A673 (cell line): ENCODE measurements at regions not wholly inside any gene's neighbourhood (a gene's known extent, or its start where the extent isn't known, plus 50 kb on each side); places are given as distances from the start of the nearest gene placed in this dataset.
A peak's percentile ranks its signal among the peaks of the same experiment; 100 is the strongest.

Source experiments
- BruUV-seq: library from RNA; stranded (reverse); fragments of 400-500 nt; replicated peaks from 2 replicates; lab custom pipeline; 2021; lab: Mats Ljungman, UMichigan
- CTCF ChIA-PET: fragments of 300-600 bp; sonication (Branson Sonifier 250); formaldehyde crosslinking; loops from one replicate; lab custom pipeline; 2022; ENCODE audit warnings: antibody characterized with exemption; lab: Charles Lee
- POLR2A ChIA-PET: fragments of 300-600 bp; sonication (Branson Sonifier 250); formaldehyde crosslinking; loops from one replicate; lab custom pipeline; 2022; ENCODE audit warnings: antibody characterized with exemption; ENCODE audit not compliant: low non-redundant PET; lab: Charles Lee
- DNase-seq: peaks from one replicate; pipeline ENCODE4 v3.0.0-alpha.2; 2015; ENCODE audit warnings: low spot score
- H3K27ac ChIP-seq: fragments of 200-600 bp; sonication (generic); 2 replicates; pipeline ENCODE4 v1.5.1; 2016; ENCODE audit warnings: mixed run types, low read depth, mild to moderate bottlenecking, mixed read lengths, antibody characterized with exemption, low read length; ENCODE audit not compliant: poor library complexity, severe bottlenecking
- H3K27me3 ChIP-seq: fragments of 200-600 bp; sonication (generic); replicated peaks from 2 replicates; pipeline ENCODE4 v1.6.1; 2017; ENCODE audit warnings: mixed run types, low read depth, mild to moderate bottlenecking, mixed read lengths, antibody characterized with exemption, low read length; ENCODE audit not compliant: insufficient read depth, poor library complexity
- H3K36me3 ChIP-seq: fragments of 200-600 bp; sonication (generic); 2 replicates; pipeline ENCODE4 v1.6.1; 2016; ENCODE audit warnings: mixed run types, mild to moderate bottlenecking, mixed read lengths, antibody characterized with exemption, low read length; ENCODE audit not compliant: insufficient read depth, poor library complexity, severe bottlenecking
- H3K4me1 ChIP-seq: fragments of 200-600 bp; sonication (generic); 2 replicates; pipeline ENCODE4 v1.6.1; 2017; ENCODE audit warnings: mixed run types, mild to moderate bottlenecking, mixed read lengths, antibody characterized with exemption, low read length; ENCODE audit not compliant: insufficient read depth, poor library complexity, severe bottlenecking
- H3K4me3 ChIP-seq: fragments of 200-600 bp; sonication (generic); 2 replicates; pipeline ENCODE4 v1.5.1; 2016; ENCODE audit warnings: low read depth, mixed run types, mild to moderate bottlenecking, mixed read lengths, low read length; ENCODE audit not compliant: poor library complexity, severe bottlenecking
- H3K9me3 ChIP-seq: fragments of 200-600 bp; sonication (generic); 2 replicates; pipeline ENCODE4 v1.6.1; 2016; ENCODE audit warnings: mixed run types, low read depth, mild to moderate bottlenecking, mixed read lengths, antibody characterized with exemption, low read length; ENCODE audit not compliant: poor library complexity, severe bottlenecking
- CTCF ChIP-seq: fragments of 300-800, 200-600 bp; sonication (generic); conservative IDR thresholded peaks from 2 replicates; pipeline ENCODE4 v1.5.1; 2017; ENCODE audit warnings: low read depth, mild to moderate bottlenecking, antibody characterized with exemption, low read length, moderate library complexity, mixed read lengths
- EZH2 ChIP-seq: fragments of 200-600 bp; sonication (generic); IDR thresholded peaks from 2 replicates; pipeline ENCODE4 v1.6.1; 2017; ENCODE audit warnings: borderline replicate concordance, low read depth, mild to moderate bottlenecking, mixed read lengths, antibody characterized with exemption, low read length; ENCODE audit not compliant: poor library complexity, severe bottlenecking
- intact Hi-C: fragments of 100-400 bp; cut with micrococcal nuclease; formaldehyde crosslinking; loops from one replicate; pipeline ENCODE4 v1.10.0; 2022; ENCODE audit not compliant: unreplicated experiment

- TF ChIP-seq EZH2 (no peak), CTCF (0 out of 2 replicates have a peak, but pooled peaks have one; percentile 20)
- Histone ChIP-seq H3K9me3 (no peaks in the 10 kb centered on the region), H3K4me3 (no peak overlapping the region), H3K27ac (no peak overlapping the region), H3K4me1 (no peaks in the 10 kb centered on the region), H3K27me3 (no peaks in the 10 kb centered on the region), H3K36me3 (no peaks in the 10 kb centered on the region)
- peak; percentile 1 for DNase-seq
- no TSS peak for BruUV-seq
- CTCF ChIA-PET, result no interaction called here
- POLR2A ChIA-PET, result no interaction called here
- intact Hi-C loops, result loop anchor here (10.0 kb wide), 1 partner anchor 630 kb away; no protein-coding TSS in a partner anchor
These were observed 925.9 kb upstream of the SLITRK6 start for GRCh38 chr13:86725105-86725504.

GRCh38 chr13:86729206-86729605 lies 930.0 kb upstream of the SLITRK6 start:
- no TSS peak for BruUV-seq
- Histone ChIP-seq H3K27me3 (no peaks in the 10 kb centered on the region), H3K9me3 (no peaks in the 10 kb centered on the region), H3K36me3 (no peaks in the 10 kb centered on the region), H3K27ac (no peak overlapping the region), H3K4me3 (no peak overlapping the region), H3K4me1 (no peaks in the 10 kb centered on the region)
- DNase-seq, result no peak
- POLR2A ChIA-PET, result no interaction called here
- TF ChIP-seq EZH2, result no peak
- intact Hi-C loops, result loop anchor here (10.0 kb wide), 1 partner anchor 634 kb away; no protein-coding TSS in a partner anchor
- CTCF ChIA-PET, result no interaction called here

GRCh38 chr13:86731987-86732386 lies 932.8 kb upstream of the SLITRK6 start:
- no peaks in the 10 kb centered on the region for H3K36me3 ChIP-seq
- no peaks in the 10 kb centered on the region for H3K9me3 ChIP-seq
- ChIA-PET CTCF (no interaction called here), POLR2A (interaction anchor here (0.6 kb wide), 1 partner anchor 1038 kb away, joined by 4 read pairs; no protein-coding TSS in a partner anchor)
- H3K27ac ChIP-seq, result no peak overlapping the region
- DNase-seq, result no peak
- TF ChIP-seq CTCF (no peak), EZH2 (no peak)
- H3K4me3 ChIP-seq, result no peak overlapping the region
- no peaks in the 10 kb centered on the region for H3K4me1 ChIP-seq
- intact Hi-C loops, result no loop called here
- H3K27me3 ChIP-seq, result no peaks in the 10 kb centered on the region
- no TSS peak for BruUV-seq

- POLR2A ChIA-PET, result no interaction called here
These were observed 933.7 kb upstream of the SLITRK5 start for GRCh38 chr13:86737334-86737932.

More at GRCh38 chr13:86737334-86737932, 933.7 kb upstream of the SLITRK5 start:
- no peak overlapping the region for H3K27ac ChIP-seq
- no peaks in the 10 kb centered on the region for H3K27me3 ChIP-seq
- H3K36me3 ChIP-seq, result no peaks in the 10 kb centered on the region
- no TSS peak for BruUV-seq
- intact Hi-C loops, result no loop called here
- H3K9me3 ChIP-seq, result no peaks in the 10 kb centered on the region
- TF ChIP-seq CTCF, result no peak
- TF ChIP-seq EZH2, result no peak
- CTCF ChIA-PET, result no interaction called here
- H3K4me3 ChIP-seq, result no peak overlapping the region
- DNase-seq, result no peak
- no peaks in the 10 kb centered on the region for H3K4me1 ChIP-seq
